NCI-H2029 treated with DMSO at 0.1 percent for 48 hours (cell line): ENCODE measurements at regions not wholly inside any gene's neighbourhood (a gene's known extent, or its start where the extent isn't known, plus 50 kb on each side); places are given as distances from the start of the nearest gene placed in this dataset.
"Not testable (repeated sequence)": the region's sequence is repeated elsewhere in the genome, so short reads cannot be mapped to it uniquely, and the experiment has no call there.

Experiments used
- DNase-seq: peaks from one replicate; lab custom pipeline; 2025; lab: John Stamatoyannopoulos, UW

- no peak for DNase-seq
These were observed 900.4 kb upstream of the ARRDC3 start for GRCh38 chr5:92283521-92283920.

GRCh38 chr5:92271750-92272149 lies 888.6 kb upstream of the ARRDC3 start:
- not testable (repeated sequence) for DNase-seq

GRCh38 chr5:92268343-92268742 lies 885.2 kb upstream of the ARRDC3 start:
- DNase-seq = no peak

GRCh38 chr5:92267830-92268229 lies 884.7 kb upstream of the ARRDC3 start:
- DNase-seq = no peak

- no peak for DNase-seq
These were observed 882.7 kb upstream of the ARRDC3 start for GRCh38 chr5:92265804-92266203.

- DNase-seq = not testable (repeated sequence)
These were observed 872.5 kb upstream of the ARRDC3 start for GRCh38 chr5:92255605-92256004.

- no peak for DNase-seq
These were observed 865.4 kb upstream of the ARRDC3 start for GRCh38 chr5:92248518-92248917.

GRCh38 chr5:92242170-92242569 lies 859.1 kb upstream of the ARRDC3 start:
- DNase-seq = no peak

GRCh38 chr5:92237896-92238295 lies 854.8 kb upstream of the ARRDC3 start:
- DNase-seq = no peak

GRCh38 chr5:92222449-92222848 lies 839.3 kb upstream of the ARRDC3 start:
- DNase-seq = no peak

GRCh38 chr5:92216852-92217251 lies 833.7 kb upstream of the ARRDC3 start:
- not testable (repeated sequence) for DNase-seq

- DNase-seq = no peak
These were observed 832.0 kb upstream of the ARRDC3 start for GRCh38 chr5:92215116-92215515.

- no peak for DNase-seq
These were observed 825.1 kb upstream of the ARRDC3 start for GRCh38 chr5:92208265-92208664.

- no peak for DNase-seq
These were observed 824.0 kb upstream of the ARRDC3 start for GRCh38 chr5:92207151-92207550.

GRCh38 chr5:92206681-92207080 lies 823.6 kb upstream of the ARRDC3 start:
- DNase-seq = no peak

GRCh38 chr5:92199035-92199434 lies 815.9 kb upstream of the ARRDC3 start:
- not testable (repeated sequence) for DNase-seq

GRCh38 chr5:92181656-92182055 lies 798.5 kb upstream of the ARRDC3 start:
- no peak for DNase-seq

GRCh38 chr5:92180391-92180790 lies 797.3 kb upstream of the ARRDC3 start:
- DNase-seq = no peak

GRCh38 chr5:92179651-92180050 lies 796.5 kb upstream of the ARRDC3 start:
- no peak for DNase-seq

GRCh38 chr5:92177926-92178487 lies 794.9 kb upstream of the ARRDC3 start:
- no peak for DNase-seq

GRCh38 chr5:92163906-92164305 lies 780.8 kb upstream of the ARRDC3 start:
- DNase-seq = no peak

GRCh38 chr5:92147798-92148197 lies 764.7 kb upstream of the ARRDC3 start:
- DNase-seq = no peak

- DNase-seq = no peak
These were observed 764.1 kb upstream of the ARRDC3 start for GRCh38 chr5:92147266-92147665.

- no peak for DNase-seq
These were observed 762.7 kb upstream of the ARRDC3 start for GRCh38 chr5:92145852-92146251.

- DNase-seq = no peak
These were observed 761.7 kb upstream of the ARRDC3 start for GRCh38 chr5:92144824-92145223.
